IPS DF 4.7 (cell line): ENCODE measurements at regions not wholly inside any gene's neighbourhood (a gene's known extent, or its start where the extent isn't known, plus 50 kb on each side); places are given as distances from the start of the nearest gene placed in this dataset.

Experiments
- DNase-seq: peaks from one replicate; pipeline ENCODE4 v3.0.0-alpha.2; 2013; ENCODE audit warnings: low spot score; ENCODE audit errors: extremely low read depth

DNA sequence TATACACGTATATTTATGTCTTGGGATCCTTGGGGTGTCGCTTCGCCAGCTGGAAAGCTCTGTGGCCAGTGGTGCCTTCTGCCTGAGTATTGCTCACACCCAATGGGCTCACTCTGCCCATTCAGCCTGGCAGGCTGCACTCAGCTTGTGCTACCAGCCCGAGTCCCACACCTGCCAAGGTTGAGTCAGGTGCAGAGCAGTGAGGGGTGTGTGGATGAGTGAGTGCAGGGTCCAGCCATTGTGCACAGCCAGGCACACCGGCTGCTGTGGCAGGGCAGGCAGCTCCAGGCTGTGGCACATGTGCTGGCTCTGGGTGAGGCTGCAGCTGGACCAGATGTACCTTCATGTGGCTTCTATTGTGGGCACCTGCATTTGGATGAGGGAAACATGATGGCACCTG is 496.9 kb upstream of the LINC00305 start:
- DNase-seq, result no peak

DNA sequence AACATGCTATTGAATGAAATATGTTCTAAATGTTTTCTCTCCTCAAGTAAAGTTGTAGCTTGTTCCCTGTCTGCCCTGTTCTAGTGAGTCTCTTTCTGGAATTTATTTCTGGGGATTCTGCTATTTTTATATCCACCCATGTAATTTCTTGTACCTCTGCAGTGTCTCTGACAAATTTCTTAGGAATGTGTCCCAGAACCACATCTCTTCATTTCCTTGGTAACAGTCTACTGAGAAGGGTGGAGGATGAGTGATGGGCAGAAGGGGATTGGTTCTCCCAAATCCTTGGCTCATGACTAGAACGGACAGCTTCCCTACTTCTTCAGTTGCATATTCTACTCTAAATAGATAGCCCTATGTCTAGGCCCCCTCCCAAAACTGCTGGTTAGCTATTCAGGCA is 490.6 kb upstream of the LINC00305 start:
- DNase-seq, result no peak

DNA sequence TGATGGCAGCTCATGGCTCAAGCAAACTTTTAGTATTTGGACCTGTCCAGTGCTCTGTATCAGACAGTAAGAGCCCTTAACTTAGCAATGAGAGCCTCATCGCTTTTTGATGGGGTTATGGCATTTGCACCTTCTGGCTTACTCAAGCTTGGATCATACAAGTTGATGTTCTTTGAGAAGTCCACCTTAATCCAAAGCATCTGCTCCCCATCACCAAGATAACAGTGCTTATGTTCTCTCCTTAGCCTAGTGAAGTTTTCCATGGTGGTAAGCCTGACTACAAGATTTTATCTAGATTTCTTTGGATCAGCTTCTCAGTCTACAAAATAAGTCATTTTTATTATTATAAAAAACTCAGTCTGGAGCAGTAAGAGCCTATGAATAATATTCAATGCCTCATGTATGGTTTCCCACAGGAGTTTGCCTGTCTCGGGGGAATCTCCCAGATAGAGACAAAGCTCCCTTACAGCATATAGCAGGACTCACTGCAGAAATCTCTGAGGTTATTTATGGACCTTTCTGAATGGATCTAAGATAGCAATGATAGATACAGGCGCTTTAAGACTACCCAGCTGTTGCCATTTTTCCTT is 472.2 kb upstream of the LINC00305 start:
- DNase-seq, result no peak

DNA sequence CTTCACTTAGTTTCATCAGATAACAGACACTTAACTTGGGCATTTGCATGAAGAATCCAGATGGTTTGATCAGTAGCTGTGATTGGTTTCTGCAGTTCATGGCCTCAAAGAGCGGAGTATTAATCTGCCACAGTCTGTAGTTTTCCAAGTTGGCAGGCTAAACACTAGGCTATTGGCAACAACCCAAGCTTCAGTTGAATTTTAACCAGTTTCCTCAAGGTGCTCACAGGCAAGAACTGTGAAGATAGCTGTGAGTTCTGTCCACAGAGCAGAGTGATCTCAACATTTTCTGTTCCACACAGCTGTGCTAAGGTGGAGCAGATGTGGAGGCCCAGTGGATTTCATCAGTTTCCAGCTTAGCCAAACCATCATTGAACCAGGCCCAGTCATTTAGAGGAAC is 469.5 kb upstream of the LINC00305 start:
- DNase-seq, result no peak

DNA sequence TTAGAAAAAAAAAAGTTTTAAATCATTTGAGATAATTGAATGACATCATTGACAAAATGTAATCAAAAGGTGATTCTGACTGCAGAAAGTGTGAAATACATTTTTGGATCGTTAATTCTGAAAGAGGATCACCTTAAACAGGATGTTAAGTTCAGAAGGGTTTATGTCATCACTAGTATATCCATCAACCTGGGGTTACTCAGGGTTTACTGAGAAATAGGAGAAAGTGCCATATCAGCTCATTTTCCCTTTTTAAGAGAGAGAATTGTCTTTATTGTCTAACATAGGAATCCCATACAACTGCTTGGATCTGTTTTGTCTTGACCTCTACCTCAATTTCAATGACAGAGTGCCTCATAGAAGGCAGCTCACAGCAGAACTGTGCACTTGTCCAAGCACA is 466.1 kb upstream of the LINC00305 start:
- no peak for DNase-seq

DNA sequence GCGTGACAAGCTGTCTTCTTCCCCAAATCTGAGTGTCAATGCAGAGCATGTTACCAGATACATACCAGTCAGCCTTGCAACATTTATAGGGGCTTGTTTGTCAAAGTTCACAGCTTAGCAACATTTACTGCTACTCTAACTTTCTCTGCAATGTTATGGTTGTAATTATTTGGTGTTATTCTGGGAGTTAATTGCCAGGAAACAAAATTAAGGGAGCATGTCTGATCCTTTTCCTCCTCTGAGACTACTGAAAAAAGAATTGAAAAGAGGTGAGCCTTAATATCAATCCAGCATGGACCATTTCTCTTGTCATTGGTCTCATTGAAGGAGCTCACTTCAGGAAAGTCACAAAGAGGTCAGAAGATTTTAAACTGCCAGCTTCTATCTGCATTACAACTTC is 465.6 kb upstream of the LINC00305 start:
- DNase-seq, result no peak

DNA sequence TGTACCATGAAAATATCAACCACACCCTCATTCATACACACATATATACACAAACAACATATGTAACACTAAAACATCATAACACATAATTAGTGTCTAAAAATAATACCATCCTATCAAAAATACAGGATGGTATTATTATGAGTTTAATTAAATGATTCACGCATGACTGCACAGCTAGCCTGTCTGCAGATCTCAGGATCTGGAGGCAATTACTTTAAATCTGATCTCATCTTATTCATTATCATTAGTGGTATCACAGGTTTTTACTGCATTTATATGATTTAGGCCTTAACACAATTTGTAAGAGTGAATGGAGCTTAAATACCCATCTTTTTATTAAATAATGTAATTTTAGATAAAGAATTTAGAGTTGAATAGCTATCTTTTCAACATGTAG is 443.4 kb upstream of the LINC00305 start:
- DNase-seq, result no peak

DNA sequence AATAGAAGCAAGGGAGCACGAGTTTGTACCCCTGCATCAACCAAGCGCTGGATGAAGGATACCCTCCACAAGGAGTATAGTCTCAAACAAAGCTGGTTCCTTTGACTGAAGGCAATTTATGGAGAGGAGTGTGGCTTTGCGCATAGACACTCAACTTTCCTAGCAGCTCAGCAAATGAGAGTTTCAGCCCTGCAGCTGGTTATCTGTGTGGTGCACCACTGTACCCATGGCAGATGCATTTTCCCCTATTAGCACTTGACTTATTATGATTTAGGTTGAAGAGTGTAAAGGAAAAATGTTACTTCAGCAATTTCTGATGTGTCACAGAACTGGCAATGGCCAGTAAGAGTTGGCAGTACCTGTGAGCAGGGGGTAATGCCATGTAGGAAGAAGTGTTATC is 440.1 kb upstream of the LINC00305 start:
- DNase-seq, result no peak

DNA sequence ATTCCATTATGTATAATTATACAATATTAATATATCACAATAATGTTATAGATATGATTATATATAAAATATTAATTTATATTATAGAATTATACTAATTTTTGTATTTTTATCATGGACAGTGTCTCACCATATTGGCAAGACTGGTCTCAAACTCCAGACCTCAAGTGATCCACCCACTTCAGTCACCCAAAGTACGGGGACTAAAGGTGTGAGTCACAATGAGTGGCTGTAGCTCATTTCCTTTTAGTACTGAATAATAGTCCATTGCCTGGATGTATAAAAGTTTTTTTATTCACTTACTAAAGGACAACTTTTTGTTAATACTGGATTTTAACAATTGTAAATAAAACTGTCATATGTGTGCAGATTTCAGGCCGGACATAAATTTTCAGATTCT is 417.6 kb upstream of the LINC00305 start:
- DNase-seq, result no peak

DNA sequence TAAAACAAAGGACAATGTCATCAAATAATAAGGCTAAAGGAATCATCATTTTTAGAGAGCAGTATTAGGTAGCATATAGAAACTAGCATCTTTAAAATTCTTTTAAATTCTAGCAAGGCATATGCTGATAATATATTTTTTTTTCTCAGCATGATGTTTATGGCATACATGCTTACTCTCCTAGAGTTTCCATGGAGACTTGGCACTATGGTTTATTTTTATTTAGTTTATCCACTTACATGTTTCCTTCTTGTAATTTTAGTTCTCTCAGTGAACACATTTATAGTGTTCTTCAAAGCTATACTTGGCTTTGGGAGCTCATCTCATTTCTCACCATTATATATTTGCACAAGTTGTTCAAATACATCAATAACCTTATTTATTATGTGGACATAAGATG is 413.8 kb upstream of the LINC00305 start:
- DNase-seq, result no peak

DNA sequence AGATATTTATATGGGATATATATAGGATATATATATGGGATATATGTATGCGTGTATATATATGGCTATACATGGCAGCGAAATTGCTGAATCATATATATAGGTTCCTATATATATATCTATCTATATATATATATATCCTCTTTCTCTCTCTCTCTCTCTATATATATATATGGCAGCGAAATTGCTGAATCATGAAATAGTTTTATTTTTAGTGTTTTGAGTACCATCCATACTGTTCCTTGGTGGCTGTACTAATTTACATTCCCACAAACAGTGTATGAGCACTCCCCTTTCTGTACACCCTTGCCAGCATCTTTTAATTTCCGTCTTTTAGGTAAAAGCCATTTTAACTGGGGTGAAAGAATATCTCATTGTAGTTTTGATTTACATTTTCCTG is 397.6 kb upstream of the LINC00305 start:
- DNase-seq, result no peak

DNA sequence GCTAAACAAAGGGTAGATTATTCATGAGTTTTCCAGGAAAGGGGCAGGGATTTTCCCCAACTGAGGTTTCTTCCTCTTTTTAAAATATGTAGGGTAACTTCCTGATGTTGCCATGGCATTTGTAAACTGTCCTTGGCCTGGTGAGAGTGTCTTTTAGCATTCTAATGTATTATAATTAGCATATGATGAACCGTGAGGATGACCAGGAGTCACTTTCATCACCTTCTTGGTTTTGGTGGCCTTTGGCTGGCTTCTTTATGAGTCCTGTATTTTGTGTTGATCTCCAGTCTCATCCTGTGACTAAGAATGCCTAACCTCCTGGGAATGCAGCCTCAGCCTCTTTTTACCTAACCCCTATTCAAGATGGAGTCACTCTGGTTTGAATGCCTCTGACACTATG is 391.0 kb upstream of the LINC00305 start:
- no peak for DNase-seq

DNA sequence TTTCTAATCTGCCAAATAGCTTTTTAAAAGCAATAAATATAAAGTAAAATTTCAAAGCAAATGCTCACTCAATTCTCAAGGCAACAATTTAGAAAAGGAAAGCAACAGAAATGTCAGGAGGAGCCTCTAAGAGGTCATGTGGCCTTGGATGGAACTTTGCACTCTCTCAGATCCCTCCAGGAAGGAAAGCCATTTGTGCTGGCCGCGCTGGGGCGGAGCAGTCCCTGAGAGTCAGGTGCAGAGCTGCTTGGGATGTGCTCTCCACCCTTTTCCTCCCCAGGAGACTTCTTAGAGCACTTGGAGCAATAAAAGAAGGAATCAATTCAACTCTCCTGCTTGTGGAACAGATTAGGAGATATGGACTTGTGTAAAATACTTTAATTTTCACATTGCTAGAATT is 379.8 kb upstream of the LINC00305 start:
- no peak for DNase-seq

DNA sequence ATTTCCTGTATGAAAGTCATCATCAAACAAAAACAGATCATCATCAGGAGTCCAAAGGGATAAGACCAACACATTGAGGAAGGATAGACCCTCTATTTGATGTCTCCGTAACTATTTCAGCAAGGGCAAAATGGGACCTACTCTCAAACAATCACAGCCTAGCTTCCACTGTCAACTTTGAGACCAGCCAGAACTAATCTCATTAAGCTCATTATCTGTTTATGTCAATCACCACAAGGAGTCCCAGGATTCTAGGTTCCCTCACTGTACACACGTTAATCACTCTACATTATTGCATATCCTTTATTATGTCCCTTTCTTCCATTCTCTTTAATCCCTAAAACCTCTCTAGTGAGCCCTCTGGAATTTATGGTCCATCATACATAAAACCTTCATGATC is 370.3 kb upstream of the LINC00305 start:
- DNase-seq, result no peak

DNA sequence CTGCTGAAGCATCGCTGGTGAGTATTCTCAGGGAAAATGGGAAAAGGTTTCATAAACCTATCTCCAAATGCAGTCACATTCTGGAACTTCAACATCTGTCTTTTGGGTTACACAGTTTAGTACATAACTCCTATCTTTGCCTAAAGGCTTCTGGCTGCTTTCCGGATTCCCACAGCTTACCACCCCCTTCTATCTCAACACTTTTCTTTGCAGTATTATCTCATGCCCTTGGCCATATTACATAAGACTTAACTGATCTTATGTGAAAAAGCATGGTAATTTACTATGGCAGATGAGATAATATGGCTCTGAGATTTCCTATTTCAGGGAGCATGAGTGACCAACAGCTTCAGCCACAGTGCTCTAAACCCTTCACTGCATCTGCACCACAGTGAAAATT is 369.3 kb upstream of the LINC00305 start:
- no peak for DNase-seq

DNA sequence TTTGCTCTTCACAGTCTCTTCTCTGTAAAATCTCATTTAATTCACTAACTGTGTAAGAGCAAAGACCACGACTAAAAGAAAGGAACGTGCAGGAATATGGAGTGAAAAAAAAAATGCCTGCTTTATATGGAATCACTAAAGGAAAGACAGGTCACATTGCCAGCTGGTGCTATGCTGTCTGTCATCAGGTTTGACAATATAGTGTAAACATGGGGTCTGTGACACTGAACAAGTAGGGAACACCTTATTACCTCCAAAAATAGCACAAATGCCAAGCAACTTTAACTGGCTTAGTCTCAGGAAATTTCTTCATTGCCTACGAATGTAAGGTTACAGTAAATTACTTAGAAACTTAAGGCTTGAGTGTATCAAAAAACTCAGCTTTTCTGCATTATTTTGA is 364.5 kb upstream of the LINC00305 start:
- DNase-seq, result no peak

DNA sequence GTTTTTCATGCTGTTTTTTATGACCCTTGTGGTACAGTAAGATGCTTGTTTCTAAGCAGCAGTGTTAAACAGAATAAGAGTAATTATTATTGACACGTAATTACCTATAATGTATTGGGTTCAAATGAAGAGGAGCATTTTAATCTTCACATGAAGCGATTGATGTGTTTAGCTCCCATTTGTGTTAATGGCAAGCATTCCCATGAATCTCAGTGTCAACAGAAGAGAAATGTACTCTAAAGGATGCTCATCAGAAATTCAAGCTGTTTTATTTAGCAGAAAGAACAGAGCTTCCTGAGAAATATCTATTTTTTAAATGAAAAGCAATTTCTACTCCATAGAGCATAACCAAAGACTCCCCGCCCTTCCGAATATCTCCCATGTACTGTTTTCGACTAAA is 341.3 kb upstream of the LINC00305 start:
- DNase-seq, result no peak

DNA sequence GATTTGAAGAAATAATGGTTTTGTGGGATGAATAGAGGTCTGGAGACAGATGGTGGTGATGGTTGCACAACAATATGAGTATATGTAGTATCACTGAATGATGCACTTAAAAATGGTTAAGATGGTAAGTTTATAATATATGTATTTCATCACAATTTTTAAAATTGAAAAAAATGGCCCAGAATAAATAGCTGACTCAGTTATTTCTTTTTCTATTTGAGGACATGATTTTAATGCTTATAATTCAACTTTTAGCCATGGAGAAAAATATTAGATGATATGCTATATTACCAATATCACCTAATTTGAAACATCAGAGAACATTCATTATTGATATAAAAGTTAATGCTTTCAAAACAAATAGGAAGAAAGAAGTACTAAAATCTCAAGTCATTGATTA is 339.8 kb upstream of the LINC00305 start:
- DNase-seq, result no peak

DNA sequence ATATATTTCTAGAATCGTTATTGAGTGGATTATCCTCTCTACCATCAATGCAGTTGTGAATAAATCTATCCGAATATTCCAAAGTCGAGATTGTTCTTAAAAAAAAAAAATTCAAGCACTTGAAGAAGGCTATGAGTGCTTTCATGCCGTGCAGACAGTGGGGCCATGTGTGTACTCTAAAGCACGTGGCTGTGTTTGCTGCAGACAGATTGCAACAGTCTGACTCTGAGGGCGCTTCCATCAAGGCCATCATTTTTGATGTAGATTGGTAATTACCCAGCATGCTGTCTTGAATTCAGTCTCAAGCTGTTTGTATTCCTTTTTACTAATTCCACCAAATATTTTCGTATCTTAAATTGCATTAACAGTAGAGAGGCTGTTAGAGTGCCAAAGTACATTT is 325.9 kb upstream of the LINC00305 start:
- DNase-seq, result no peak

DNA sequence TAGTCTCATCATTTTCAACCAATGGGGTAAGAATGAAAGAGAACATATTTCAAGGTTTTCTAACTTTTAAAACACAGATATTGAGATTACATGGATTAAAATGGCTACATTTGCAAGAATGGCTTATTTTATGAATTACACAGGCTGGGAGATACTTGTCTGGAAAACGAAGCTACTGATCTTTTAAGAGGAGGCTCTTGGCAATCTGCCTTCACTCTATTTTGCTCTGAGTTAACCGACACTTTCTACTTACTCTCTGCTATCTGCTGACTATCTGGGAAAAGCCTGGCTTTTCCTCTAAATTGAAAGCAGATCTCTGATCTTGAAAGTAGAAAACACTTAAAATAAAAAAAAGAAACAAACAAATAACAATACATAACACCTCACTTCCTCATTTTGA is 325.4 kb upstream of the LINC00305 start:
- DNase-seq, result no peak

DNA sequence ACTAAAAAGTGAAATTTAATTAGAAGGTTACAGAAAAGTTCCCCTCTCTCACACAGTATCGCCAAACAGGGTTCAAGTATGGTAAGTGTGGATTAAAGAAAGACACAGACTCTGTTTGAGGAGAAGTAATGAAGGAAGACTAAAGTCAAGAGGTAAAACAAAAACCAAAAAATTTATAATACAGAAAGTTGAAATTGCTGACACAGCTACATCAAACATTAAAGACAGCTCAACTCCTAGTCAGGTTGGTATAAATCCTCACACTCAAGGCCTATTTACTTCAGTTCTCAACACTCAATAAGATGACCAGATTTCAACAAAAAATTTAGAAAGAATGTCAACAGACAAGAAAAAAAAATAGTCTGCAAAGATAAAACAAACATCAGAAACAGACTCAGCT is 300.5 kb upstream of the LINC00305 start:
- no peak for DNase-seq

DNA sequence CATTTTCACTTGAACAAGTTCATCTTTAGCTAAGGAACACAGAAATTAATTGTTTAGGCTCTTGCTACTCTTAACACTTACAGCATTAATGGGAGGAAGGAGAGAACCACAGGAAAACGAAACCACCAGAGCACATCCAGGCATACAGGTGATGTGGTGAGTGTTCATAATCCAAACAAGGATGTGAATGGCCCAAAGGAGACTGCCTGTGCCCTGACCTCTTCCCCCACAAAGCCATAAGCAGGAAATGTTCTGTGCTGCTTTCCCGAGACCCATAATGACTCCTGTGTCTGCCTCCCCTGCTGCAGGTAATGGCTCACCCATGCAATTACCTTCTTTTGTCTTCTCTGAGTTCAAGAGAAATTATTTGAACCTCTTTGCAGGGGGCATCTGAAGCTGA is 295.9 kb upstream of the LINC00305 start:
- DNase-seq, result no peak

DNA sequence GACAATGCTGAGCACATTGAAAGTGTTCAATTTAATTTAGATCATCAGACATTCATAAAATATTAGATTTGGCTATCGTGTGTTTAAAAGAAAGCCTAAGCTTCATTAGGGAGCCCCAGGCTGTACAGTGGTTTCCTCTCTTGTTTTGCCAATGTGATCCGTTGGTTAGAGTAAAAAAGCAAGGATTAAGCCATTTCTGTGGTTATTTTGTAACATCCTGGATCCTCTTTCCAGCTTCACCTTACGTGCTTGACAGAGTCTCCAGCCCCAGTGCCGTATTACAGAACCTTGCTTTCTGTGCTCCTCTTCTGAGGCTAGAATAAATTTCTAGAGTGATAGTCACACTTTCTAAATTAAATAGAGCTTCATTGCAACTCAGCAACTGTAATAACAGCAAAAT is 289.3 kb upstream of the LINC00305 start:
- DNase-seq, result no peak

DNA sequence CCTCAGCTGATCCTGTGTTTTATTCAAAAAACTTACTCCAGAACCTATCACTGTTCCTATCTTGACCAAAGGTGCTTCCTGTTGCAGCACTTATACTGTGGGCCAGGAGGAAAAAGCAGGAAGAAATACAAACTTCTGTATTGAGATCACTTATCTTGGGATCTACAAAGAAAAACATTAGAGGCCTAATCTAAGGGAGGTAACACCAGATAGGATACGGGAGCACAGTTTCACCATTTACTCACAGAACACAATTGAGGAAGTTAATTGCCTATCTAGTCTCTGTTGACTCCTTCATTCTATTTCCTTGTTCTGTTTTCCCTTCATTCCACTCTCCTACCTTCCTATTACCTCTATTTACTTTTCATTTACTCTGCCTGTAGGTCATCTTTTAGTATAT is 287.2 kb upstream of the LINC00305 start:
- no peak for DNase-seq
